ENCODE measurements at regions not wholly inside any gene's neighbourhood (a gene's known extent, or its start where the extent isn't known, plus 50 kb on each side); places are given as distances from the start of the nearest gene placed in this dataset.

- Histone ChIP-seq H2BK12ac (ENCODE audit: low read depth, low read length) (peak overlapping the region; percentile 95; the same call in 1 of the 2 replicates), H3K27me3 (replicated peaks in 1 of 4; ENCODE audit: control insufficient read depth in 3 of 4, extremely low read depth in 1 of 4, insufficient read depth in 3 of 4, low read length in 3 of 4) (no peaks in the 10 kb centered on the region), H4K8ac (ENCODE audit: extremely low read depth, insufficient read depth, low read length) (no peak overlapping the region), H4K20me1 (replicated peaks in 1 of 2; ENCODE audit: control insufficient read depth in 1 of 2, insufficient read depth in 2 of 2, low read length in 2 of 2) (no peaks in the 10 kb centered on the region), H3K79me2 (ENCODE audit: control insufficient read depth in 1 of 2, insufficient read depth in 2 of 2, low read length in 2 of 2) (no peaks in the 10 kb centered on the region), H3K4me2 (ENCODE audit: insufficient read depth in 1 of 2, low read depth in 2 of 2, low read length in 2 of 2) (0 out of 4 replicates have a peak overlapping the region, but pooled peaks have one; percentile 6 to 14), H3K79me1 (ENCODE audit: low read depth, low read length) (no peaks in the 10 kb centered on the region), H3K56ac (replicated peaks; ENCODE audit: insufficient read length, low read depth, low read length) (no peak overlapping the region), H3K23me2 (ENCODE audit: low read depth, low read length) (no peaks in the 10 kb centered on the region), H3K36me3 (ENCODE audit: control insufficient read depth in 2 of 4, insufficient read depth in 4 of 4, low read length in 3 of 4) (no peaks in the 10 kb centered on the region), H3K23ac (ENCODE audit: insufficient read length) (no peak overlapping the region), H2BK20ac (ENCODE audit: low read length) (no peak overlapping the region), H3K27ac (ENCODE audit: low read depth, low read length) (no peak overlapping the region), H3K18ac (ENCODE audit: extremely low read depth, low read length) (no peak overlapping the region), H3K14ac (ENCODE audit: insufficient read length) (no peak overlapping the region), H2AK5ac (ENCODE audit: low read depth, low read length) (no peak overlapping the region), H3K4me3 (ENCODE audit: extremely low read depth in 1 of 4, insufficient read depth in 2 of 4, low read depth in 3 of 4, low read length in 4 of 4) (no peak overlapping the region; a peak in 1 of 8 replicates), H2BK15ac (ENCODE audit: low read length) (no peak overlapping the region), H3K9me3 (ENCODE audit: insufficient read depth in 2 of 2, low read depth in 1 of 2, low read length in 1 of 2) (peaks cover 6 to 8% of the 10 kb centered on the region in 2 experiments; a peak in 3 of 4 replicates), H4K91ac (replicated peaks; ENCODE audit: insufficient read length, low read length) (no peak overlapping the region), H3K4me1 (replicated peaks in 1 of 4; ENCODE audit: control insufficient read depth in 3 of 4, insufficient read depth in 4 of 4, low read length in 3 of 4) (peaks cover 0 to 11% (median 5%) of the 10 kb centered on the region in 4 experiments; a peak in 3 of 7 replicates), H2AFZ (ENCODE audit: low read length) (no peak overlapping the region), H2BK120ac (replicated peaks; ENCODE audit: low read depth, low read length) (no peak overlapping the region), H3K4ac (replicated peaks; ENCODE audit: insufficient read length, low read depth, low read length) (no peak overlapping the region), H4K5ac (ENCODE audit: insufficient read length, low read depth, low read length) (peak overlapping the region; percentile 16), H2BK5ac (ENCODE audit: low read depth, low read length) (peak overlapping the region; percentile 92; the same call in 1 of the 2 replicates), H3K9ac (replicated peaks in 1 of 4; ENCODE audit: extremely low read depth in 1 of 4, low read depth in 3 of 4, low read length in 3 of 4) (no peak overlapping the region)
- DNase-seq (ENCODE audit: low read depth in 1 of 2, low spot score in 2 of 2) (no peak), FAIRE-seq (no peak)
- ChIA-PET POLR2A (ENCODE audit: partially characterized antibody) (no interaction called here), CTCF (ENCODE audit: partially characterized antibody) (no interaction called here)
- 75% methylated on average over 11 of the region's 11 CpGs; no CpG with 5 or more reads in 1 of the 2 experiments for WGBS, 2 experiments (ENCODE audit: extremely low coverage in 1 of 2, insufficient coverage in 1 of 2, insufficient read length in 1 of 2, insufficient replicate concordance in 2 of 2, low coverage in 1 of 2, low lambda C conversion rate in 2 of 2, missing lambda C conversion rate in 1 of 2)
- TF ChIP-seq CBX5 (IDR thresholded peaks at IDR 0.05; ENCODE audit: low read depth, low read length) (no peak), POLR2AphosphoS5 (IDR thresholded peaks at IDR 0.05; ENCODE audit: low read depth, low read length) (no peak), CEBPB (IDR thresholded peaks at IDR 0.05; ENCODE audit: low read depth, low read length) (peak; percentile 87), GTF2F1 (IDR thresholded peaks at IDR 0.05; ENCODE audit: borderline replicate concordance, low read depth, low read length) (no peak)
These were observed 130.3 kb upstream of the MINDY3 start for GRCh38 chr10:15990535-15991129.
